NCI-H1694 (cell line): ENCODE measurements at regions not wholly inside any gene's neighbourhood (a gene's known extent, or its start where the extent isn't known, plus 50 kb on each side); places are given as distances from the start of the nearest gene placed in this dataset.
A peak's percentile ranks its signal among the peaks of the same experiment; 100 is the strongest.

Experiments
- DNase-seq: peaks from one replicate; lab custom pipeline; 2025; lab: John Stamatoyannopoulos, UW

DNA sequence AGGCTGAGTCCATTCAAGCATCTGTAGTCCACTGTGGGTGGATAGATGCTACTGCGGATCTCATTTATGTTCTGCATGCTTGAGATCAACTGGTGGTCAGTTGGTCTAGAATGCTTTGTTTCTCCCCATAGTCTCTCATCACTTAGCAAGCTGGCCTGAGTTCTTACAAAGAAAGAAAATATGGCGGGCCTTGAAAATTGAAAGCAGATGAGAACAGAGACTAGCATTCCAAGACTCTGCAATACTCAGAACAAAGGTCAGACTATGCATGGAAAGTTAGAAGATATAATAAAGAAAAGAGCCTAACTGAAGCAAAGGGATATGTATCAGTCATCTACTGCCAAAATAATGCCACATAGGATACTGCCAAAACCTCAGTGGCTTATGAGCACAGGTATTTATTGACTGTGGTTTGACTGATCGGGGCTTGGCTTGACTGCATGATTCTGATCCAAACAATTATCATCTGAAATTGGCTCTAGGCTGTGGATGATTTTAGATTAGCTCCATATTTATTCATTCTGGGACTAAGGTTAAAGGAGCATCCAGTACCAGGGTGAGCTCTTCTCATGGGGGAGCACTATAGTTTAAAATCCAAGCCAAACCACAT lies 258.9 kb downstream of the TAF11L14 start:
- DNase-seq = no peak

DNA sequence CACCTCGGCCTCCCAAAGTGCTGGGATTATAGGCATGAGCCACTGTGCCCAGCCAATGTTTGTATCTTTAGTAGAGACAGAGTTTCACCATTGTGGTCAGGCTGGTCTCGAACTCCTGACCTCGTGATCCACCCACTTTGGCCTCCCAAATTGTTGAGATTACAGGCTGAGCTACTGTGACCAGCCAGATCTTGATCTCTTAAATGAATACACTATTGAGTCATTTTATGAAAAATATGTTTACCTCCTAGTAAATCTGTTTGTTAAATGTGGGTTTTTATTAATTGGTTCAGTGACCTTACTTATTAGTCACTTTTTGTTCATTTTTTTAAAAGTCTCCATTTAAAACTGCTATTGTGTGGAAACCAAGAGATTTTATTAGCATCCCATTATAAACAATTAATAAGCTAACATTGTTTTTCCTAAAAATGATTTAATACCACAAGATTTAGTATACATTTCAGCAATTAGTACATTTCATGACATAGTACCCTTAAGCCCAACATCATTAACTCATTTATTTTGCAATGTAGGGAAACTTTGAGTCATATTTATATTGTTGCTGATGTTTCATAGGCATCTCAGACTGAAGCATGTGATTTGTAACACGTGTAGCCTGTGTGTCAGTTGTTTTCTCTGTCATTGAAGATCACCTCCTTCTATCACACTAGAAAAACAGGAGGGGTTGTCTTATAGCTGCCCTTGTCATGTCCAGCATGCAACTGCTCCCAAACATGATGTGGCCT lies 261.2 kb downstream of the TAF11L14 start:
- no peak for DNase-seq

DNA sequence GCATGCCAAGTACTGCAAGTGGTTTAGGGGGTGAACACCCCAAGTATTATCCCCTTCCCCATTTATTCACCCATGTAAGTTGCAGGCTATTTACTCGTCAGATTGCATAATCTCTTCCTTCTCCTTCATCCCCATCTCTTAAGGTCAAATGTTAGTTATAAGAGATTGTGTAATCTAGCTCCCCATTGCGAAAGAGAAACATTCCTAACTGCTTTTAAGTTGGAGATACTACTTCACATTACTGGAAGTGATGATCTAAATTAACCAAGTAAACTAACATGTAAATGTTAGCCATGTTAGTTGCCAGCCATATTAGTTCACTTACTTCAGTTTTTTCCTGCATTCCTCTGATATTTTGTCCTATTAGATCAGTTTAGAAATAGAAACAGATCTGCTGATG lies 262.3 kb downstream of the TAF11L14 start:
- DNase-seq = no peak

DNA sequence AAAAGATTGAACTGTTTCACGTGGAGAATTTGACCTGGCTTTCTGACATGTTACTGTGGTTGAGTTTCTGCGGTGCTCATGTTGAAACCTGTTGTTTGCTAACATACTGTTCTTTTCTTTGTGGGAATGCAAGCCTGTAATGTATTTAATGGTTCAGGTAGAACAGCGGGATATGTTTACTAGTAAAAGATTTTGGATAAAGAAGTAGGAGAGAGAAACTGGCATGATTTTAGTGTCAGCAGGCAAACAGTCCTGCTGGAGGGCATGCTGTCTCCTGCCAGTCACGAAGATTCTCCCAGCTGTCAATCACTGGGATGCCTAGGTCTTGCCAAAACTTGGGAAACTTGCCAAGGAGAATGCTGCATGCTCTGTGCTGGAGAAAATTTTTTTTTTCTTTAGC lies 263.5 kb downstream of the TAF11L14 start:
- no peak for DNase-seq

DNA sequence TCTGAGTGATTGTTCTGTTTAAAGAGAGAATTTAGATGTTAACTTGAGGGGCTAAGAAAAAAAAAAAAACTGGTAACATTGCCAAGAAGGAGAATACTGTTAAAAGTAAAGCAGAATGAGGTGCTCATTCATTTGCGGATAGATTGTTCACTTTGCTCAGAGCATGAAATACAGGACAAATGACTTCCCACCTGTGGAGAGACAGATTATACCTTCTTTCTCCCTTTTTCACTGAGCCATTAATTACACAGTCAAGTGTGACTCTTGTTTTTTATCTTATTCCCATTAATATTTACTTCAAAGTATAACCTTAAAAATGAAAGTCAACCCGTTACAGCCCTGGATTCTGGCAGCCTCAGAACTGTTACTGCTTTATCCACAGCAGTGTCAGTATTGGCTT lies 264.5 kb downstream of the TAF11L14 start:
- no peak for DNase-seq

DNA sequence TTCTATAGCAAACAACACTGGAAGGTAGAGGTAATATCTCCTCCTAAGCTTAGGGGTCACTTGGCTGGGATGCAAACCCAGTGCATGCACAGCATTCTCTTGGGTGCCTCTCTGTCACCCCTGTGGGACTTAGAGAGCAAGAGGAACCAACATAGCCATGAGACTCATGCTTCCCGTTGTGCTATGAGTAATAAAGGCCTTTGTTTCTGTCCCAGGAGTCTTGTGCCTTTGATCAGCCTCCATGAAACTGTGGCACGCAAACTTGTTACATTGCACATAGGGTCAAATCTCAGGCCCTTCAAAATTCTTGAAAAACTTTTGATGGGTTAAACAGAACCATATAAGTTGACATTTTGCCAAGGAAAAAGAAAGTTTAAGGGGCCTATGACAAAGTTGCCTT lies 272.8 kb downstream of the TAF11L14 start:
- DNase-seq = no peak

DNA sequence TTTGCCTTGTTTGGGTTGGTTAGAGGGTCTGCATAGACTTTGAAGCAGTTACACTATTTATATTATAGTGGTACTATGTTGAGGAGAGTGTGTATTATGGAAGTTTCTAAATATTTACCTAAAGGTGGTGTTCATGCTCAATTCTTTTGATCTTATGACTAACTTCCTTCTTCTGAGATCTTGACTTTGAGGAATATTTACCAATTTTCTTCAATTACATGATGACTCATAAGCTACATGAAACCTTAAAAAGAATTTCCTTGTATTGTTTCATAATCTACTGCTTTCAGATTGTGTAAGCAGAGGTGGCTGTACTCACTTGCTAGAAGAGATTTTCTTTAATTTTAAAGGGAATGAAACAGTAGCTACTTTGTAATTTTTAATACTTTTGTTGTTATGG lies 276.1 kb downstream of the TAF11L14 start:
- no peak for DNase-seq

DNA sequence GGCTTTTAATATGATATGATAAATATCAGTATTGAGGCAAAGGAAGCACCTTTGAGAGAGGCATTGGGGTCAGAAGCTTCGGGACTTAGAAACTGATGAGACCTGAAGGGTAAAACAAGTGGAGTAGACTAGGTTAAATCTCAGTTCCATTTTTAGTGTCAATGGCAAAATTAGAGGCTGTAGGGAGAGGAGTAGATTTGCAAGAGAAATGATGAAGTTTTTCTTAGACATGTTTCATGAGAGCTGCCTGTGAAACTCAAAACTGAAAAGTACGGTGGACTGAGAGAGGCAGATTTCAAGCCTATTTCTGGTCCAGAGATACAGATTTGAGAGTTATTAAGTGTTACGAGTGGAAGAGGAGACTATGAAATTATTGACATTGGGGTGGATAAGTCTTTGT lies 278.5 kb downstream of the TAF11L14 start:
- DNase-seq = no peak

DNA sequence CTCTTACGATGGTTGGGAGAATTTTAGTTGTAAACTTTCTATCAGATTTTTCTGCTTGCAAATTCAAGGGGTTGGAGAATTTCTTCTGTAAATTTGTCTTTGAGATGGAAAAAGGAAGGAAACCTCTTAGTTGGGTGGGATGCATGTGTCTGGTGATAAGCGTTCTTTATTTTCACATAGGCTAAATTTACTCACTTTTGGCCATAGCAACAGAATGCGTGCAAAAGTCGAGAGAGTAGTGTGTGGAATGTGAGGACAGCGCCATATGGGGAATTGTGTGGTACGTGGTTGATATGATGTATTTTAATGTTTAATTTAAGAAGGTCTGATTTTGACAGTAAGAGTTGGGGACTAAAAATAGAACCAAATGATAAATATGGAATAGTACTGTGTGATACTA lies 282.2 kb downstream of the TAF11L14 start:
- DNase-seq = no peak

DNA sequence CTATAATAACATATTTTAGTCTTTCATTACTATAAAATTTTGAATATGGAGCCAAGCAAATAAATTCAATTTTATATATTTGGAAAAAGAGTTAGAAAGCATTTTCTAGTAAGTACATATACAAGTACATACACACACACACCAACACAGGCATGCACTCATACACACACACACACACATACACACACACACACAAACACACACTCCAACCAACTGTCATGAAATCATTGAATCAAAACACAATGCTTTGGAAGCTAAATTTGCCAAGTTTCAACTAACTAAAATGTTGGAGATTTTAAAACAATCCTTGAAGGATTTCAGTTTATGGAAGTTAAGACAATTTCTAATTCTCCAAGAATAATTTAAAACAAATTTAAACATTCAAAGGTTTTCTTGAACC lies 283.2 kb downstream of the TAF11L14 start:
- DNase-seq = no peak

DNA sequence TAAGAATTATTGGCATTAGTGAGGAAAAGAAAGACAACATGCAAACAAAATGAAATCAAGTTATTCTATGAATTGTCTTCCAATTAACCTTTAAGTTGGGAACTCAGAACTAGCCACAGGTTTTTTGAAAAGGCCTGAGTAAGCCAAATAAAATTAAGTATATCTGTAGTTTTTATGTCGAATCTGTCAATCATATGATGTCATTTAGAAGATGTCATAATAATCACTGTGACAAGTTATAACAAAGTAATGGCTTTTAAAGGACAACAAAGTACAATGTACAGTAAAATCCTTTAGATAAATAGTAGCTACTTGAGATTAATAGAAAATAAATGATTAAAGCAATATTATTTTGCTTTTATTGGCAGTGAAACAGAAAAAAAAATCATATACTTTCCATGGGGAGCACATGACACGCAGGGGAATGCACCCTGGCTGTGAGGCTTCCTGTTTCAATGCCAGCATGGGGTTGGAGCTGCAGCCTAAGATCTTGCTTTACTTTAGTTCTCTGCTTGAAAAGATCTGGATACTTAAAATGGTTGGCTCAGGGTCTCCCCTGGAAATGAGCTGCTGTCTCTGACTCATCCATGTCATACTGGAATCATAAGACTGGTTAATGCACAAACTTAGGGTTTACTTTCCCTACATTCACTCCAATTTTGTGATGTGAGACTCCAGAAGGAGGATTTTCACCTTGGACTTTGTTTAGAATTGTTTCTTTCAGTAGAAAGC lies 284.3 kb downstream of the TAF11L14 start:
- no peak for DNase-seq

DNA sequence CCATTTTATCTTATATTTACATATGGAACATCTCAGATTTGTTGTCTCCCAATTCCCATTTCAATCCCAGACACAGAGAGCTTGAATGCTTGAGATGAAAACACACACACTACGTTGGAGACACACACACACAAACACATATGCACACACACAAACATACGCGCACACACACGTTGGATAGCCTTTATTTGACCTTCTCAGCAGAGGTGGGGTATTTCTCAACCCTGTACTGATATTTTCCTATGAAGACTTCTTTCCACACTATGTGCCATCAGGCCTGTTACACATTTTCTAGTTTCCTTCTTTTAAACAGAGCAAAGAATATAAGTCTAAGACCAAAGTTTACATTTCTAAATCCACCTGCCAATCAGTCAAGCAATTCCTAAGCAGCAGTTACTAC lies 291.0 kb downstream of the TAF11L14 start:
- DNase-seq = no peak

DNA sequence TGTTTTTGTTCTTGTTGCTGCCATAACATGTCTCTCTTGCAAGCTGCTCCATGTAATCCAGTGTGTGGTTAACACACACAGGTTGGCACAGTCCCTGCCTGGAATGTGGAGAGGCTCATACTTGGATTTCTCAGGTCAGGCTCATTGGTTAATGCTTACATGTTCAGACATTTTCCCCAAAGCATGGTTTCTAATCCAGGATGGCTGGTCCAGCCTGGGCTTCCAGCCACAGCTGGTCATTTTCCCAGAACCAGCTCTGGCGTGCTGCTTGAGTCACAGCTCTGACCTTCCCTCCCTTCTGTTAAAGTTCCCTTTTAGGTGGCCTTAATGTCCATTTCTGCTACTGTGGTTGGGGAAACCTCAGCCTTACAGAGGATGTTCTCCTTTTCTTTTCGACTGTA lies 294.3 kb downstream of the TAF11L14 start:
- no peak for DNase-seq

DNA sequence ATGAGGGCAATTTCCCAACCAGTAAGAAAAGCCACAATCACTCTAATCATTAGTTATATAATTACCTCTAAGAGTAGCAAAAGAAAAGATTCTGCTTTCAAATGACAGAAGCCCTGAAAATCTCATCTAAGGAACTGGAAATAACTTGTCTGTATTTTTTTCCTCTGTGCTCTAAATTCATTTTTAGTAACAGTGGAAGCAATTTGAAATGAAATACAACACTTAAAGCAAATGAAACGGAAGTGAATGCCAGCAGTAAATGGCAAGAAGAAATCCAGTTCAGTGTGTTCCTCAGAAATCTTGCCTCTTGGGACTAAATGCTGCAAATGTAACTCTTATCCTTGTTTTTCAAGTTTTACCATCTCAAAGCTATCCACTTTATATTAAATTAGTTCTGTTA lies 294.9 kb downstream of the TAF11L14 start:
- no peak for DNase-seq

DNA sequence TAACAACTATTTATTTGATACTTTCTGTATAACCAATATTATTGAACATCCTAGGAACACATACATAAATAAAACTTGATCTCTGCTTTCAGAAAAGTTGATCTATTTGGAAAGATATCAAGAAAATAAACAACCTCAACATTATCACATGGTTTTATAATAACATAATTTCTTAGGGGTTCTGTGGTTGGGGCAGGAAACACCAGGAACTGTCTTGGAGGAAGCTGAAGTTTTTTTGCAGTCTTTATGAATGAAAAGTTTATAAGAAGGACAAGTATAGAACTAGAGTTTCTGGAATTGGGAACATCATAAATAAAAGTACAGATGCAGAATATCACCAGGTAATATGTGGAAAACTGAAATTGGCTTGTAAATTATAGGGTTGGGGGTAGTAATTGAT lies 296.1 kb downstream of the TAF11L14 start:
- DNase-seq = no peak

DNA sequence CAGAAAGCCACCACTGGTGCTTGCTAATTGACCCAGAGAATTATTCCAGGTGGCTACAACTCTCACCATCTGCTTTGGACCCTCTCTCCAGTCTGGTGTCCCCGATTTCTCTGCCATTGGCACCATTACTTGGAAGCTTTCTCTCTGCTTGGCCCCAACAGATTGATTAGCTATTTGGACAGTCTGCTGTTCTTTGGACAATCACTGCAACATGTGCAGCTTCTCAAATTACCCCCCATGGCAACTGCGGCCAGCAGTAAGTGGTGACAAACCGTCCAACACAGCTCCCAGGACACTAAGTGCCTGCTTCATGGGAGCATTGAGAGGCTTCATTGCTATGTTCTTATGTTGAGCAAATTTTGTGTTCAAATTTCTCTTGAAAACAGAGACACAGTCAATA lies 309.8 kb downstream of the TAF11L14 start:
- DNase-seq = no peak

DNA sequence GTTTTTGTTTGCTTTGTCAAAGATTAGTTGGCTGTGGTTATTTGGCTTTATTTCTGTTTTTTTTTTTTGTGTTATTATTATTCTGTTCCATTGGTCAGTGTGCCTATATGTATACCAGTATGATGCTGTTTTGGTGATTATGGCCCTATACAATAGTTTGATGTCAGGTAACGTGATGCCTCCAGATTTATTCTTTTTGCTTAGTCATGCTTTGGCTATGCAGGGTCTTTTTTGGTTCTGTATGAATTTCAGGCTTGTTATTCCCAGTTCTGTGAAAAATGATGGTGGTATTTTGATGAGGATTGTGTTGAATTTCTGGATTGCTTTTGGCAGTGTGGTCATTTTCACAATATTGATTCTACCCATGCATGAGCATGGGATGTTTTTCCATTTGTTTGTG lies 312.8 kb downstream of the TAF11L14 start:
- DNase-seq = no peak

DNA sequence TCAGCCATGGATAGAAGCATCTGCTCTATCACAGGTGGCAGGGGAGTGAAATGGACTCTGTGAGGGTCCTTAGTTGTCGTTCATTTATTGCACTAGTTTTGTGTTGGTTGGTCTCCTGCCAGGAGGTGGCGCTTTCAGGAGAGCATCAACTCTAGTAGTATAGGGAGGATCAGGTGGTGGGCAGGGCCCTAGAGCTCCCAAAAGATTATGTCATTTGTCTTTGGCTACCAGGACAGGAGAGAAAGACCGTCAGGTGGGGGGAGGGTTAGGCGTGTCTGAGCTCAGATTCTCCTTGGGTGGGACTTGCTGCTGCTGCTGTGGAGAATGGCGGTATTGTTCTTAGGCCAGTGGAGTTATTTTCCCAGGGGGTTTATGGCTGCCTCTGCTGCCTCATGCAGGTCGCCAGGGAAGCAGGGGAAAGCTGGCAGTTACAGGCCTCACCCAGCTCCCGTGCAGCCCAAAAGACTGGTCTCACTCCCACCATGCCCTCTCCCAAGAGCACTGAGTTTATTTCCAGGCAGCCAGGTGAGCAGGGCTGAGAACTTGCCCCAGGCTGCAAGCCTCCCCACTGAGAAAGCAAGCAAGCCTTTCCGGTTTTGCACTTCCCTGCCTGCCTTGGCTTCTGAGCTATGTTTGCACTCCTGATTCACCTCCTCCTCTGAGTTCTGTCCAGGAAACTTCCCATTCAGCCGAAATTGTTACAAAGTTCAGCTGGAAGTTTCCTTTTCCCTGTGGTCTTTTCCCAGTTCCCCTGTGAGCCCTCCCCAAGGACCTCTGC lies 317.3 kb downstream of the TAF11L14 start:
- DNase-seq = peak; percentile 20

DNA sequence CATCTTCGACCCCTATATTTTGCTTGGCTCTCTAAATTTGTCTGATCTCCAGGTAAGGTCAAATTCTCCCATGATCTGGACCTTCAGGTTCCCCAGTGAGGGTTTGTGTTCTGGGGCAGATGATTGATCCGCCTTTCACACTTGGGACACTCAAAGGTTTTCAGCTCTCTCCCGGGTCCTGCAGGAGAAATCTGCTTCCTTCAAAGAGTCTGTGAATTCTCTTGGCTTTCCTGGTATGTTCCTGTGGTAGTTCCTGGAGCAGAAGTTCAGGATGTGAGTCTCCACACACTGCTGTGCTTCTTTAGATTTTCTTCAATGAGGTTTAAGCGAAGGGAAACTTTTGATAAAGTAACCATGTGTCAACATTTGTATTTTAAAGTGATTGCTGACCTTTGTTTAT lies 318.0 kb downstream of the TAF11L14 start:
- no peak for DNase-seq

DNA sequence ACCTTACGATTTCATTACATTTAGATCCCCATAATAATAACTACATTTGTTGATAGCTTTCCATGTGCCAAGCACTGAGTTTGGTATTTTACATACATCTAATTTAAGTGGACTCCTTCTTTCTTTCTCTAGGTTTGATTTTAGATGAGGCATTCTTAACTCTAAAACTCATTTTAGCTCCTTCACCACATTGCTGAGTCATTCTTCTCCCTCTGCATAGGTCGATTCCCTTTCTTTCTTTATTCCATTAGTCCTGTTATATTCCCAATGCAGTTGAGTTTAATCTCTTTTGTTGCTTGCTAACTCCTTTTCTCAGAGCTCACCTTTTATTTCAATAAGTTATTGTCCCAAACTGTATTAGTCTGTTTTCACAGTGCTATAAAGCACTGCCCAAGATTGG lies 329.8 kb downstream of the TAF11L14 start:
- DNase-seq = no peak

DNA sequence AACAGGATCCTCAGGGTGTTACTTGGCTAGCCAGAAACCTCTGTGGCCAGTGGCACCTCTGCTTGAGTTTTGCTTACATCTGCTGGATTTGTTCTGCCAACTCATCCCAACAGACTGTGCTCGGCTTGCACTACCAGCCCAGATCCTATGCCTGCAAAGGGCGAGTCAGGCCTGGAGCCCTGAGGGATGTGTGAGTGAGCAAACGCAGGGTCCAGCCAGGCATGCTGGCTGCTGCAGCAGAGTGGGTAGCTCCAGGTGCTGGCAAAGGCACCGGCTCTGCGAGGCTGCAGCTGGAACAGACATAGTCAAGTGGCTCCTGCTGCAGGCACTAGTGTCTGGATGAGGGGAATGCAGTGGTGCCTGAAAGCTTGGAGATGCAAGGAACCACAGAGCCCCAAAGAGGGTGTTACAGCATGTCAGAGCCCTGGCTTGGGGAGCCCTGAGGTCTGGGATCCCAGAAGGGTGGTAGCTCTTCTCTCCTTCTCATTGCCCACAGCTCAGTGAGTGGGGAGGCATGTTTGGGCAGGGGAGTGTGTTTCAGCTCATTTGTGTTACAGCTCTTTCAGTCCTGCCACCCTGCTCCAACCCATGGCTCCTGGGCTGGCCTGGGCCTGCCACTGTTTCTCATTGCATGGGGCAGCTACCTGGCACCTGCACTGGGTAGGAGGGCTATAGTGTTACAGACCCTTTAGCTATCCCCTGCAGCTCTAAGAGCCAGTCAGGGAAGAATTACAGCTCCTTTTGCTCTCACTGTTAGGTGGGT lies 332.6 kb downstream of the TAF11L14 start:
- no peak for DNase-seq

DNA sequence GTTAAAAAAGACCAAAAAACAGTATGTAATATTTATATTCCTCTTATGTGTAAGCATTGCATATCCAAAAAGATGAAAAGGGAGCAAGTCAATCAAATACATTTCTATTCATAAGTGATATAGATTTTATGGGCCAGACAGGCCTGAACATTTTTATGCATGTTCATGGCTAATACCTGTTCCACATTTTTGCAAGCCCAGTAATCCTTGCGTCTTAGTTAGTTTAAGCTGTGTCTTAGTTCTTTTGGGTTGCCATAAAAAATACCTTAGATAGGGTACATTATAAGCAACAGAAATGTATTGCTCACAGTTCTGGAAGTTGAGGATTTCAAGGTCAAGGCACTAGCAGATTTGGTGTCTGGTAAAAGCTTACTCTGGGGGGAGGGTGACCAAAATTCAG lies 342.1 kb downstream of the TAF11L14 start:
- no peak for DNase-seq
